Spleen (tissue), 11 donors: ENCODE measurements at regions not wholly inside any gene's neighbourhood (a gene's known extent, or its start where the extent isn't known, plus 50 kb on each side); places are given as distances from the start of the nearest gene placed in this dataset.

ENCODE experiments used
- DNase-seq: peaks from one replicate; pipeline ENCODE4 v3.0.0-alpha.2; 2020
- H3K27ac ChIP-seq, 8 donors: fragments of 200-600 bp; sonication (generic) in 7 of 8; 1 replicate in 4 of 8; 2 replicates in 4 of 8; pipeline versions ENCODE4 v1.5.0 to v1.8.0; 2016 to 2021; ENCODE audit warnings: inconsistent platforms in 4 of 8, mild to moderate bottlenecking in 4 of 8, moderate library complexity in 1 of 8
- H3K27me3 ChIP-seq, 7 donors: fragments of 200-600 bp; sonication (generic) in 6 of 7; replicated peaks in 1 of 7; 1 replicate in 4 of 7; 2 replicates in 3 of 7; pipeline versions ENCODE4 v1.5.0 to v1.8.0; 2016 to 2021; ENCODE audit warnings: inconsistent platforms in 3 of 7, mild to moderate bottlenecking in 1 of 7
- H3K36me3 ChIP-seq, 6 donors: fragments of 200-600 bp; sonication (generic) in 5 of 6; 1 replicate in 4 of 6; 2 replicates in 2 of 6; pipeline versions ENCODE4 v1.5.0 to v1.8.0; 2016 to 2021; ENCODE audit warnings: inconsistent platforms in 2 of 6
- H3K4me1 ChIP-seq, 6 donors: fragments of 200-600 bp; sonication (generic) in 5 of 6; 1 replicate in 3 of 6; 2 replicates in 3 of 6; pipeline versions ENCODE4 v1.5.0 to v1.8.0; 2016 to 2021; ENCODE audit warnings: inconsistent platforms in 3 of 6
- H3K4me3 ChIP-seq, 8 donors: fragments of 200-600 bp; sonication (generic) in 7 of 8; 1 replicate in 4 of 8; 2 replicates in 4 of 8; pipeline versions ENCODE4 v1.5.0 to v1.8.0; 2016 to 2021; ENCODE audit warnings: inconsistent platforms in 4 of 8, mild to moderate bottlenecking in 4 of 8, moderate library complexity in 2 of 8
- H3K9me3 ChIP-seq, 8 donors: fragments of 200-600 bp; sonication (generic) in 7 of 8; 1 replicate in 4 of 8; 2 replicates in 4 of 8; pipeline versions ENCODE4 v1.5.0 to v1.8.0; 2016 to 2021; ENCODE audit warnings: inconsistent platforms in 4 of 8
- CTCF ChIP-seq, 11 experiments: fragments of 200-600 bp in 7 of 11; fragments of 450-650 bp in 4 of 11; sonication (generic) in 4 of 11; IDR thresholded peaks in 8 of 11; conservative IDR thresholded peaks in 3 of 11; 1 replicate in 7 of 11; 2 replicates in 4 of 11; pipeline versions ENCODE4 v1.4.0 to v1.8.0; 2016 to 2021; ENCODE audit warnings: antibody characterized with exemption in 11 of 11, inconsistent platforms in 4 of 11, mild to moderate bottlenecking in 1 of 11
- POLR2A ChIP-seq, 3 donors: fragments of 450-650 bp; IDR thresholded peaks; one replicate each; pipeline ENCODE4 v1.5.1; 2017; ENCODE audit warnings: antibody characterized with exemption in 3 of 3, mild to moderate bottlenecking in 1 of 3
- POLR2AphosphoS5 ChIP-seq, 3 donors: sonication (generic); formaldehyde crosslinking; IDR thresholded peaks; one replicate each; pipeline ENCODE4 v1.5.1; 2017; ENCODE audit warnings: antibody characterized with exemption in 3 of 3
- WGBS, 5 donors: extraction: QIAGEN DNeasy Blood & Tissue Kit in 3 of 5; methylation state at CpG; one replicate each; pipeline versions ENCODE4 v1.1.5 to v1.1.7; 2013 to 2018; 5-methylcytosine and 5-hydroxymethylcytosine counted together
- intact Hi-C: fragments of 100-400 bp; cut with DNase I; formaldehyde crosslinking; loops from one replicate; pipeline ENCODE4 v1.15.0; 2023; ENCODE audit warnings: low total_unique reads
- donor health status: healthy with polysubstance abuse.
- donor health status: DM: no; HTN: no; CAD: no; lungs with moderate emphysema.
- donor health status: DM: no; HTN: no; CAD: no.
- donor health status: Bipolar disorder and iron deficiency.
- donor health status: healthy.
- donor health status: DM: no; HTN: no; CAD: no.
- donor health status: DM: yes; HTN: yes; CAD: no.

GRCh38 chr2:18763338-18763737 lies 174.0 kb upstream of the NT5C1B start:
- Histone ChIP-seq H3K36me3 (no peaks in the 10 kb centered on the region), H3K4me1 (no peaks in the 10 kb centered on the region), H3K9me3 (peaks cover 2 to 18% (median 7%) of the 10 kb centered on the region in 8 donors), H3K4me3 (no peak overlapping the region), H3K27me3 (no peaks in the 10 kb centered on the region), H3K27ac (no peak overlapping the region)
- no peak for DNase-seq
- intact Hi-C loops, result no loop called here
- TF ChIP-seq POLR2A (IDR thresholded peaks at IDR 0.05) (no peak), CTCF (IDR thresholded peaks at IDR 0.05 in 8 of 11, conservative IDR thresholded peaks at IDR 0.05 in 3 of 11) (no peak), POLR2AphosphoS5 (IDR thresholded peaks at IDR 0.05) (no peak)
- WGBS, 5 donors, result 20 to 71% (median 63%) methylated on average over 1 of the region's 1 CpG

- Histone ChIP-seq H3K4me1 (no peaks in the 10 kb centered on the region), H3K4me3 (no peak overlapping the region), H3K36me3 (no peaks in the 10 kb centered on the region), H3K9me3 (peaks cover 0 to 11% (median 1%) of the 10 kb centered on the region in 8 donors), H3K27me3 (no peaks in the 10 kb centered on the region), H3K27ac (no peak overlapping the region)
- no peak for DNase-seq
- intact Hi-C loops, result no loop called here
- 25 to 32% (median 29%) methylated on average over 1 of the region's 1 CpG for WGBS, 5 donors
- TF ChIP-seq CTCF (IDR thresholded peaks at IDR 0.05 in 8 of 11, conservative IDR thresholded peaks at IDR 0.05 in 3 of 11), result no peak
- no peak for TF ChIP-seq POLR2A (IDR thresholded peaks at IDR 0.05)
- no peak for TF ChIP-seq POLR2AphosphoS5 (IDR thresholded peaks at IDR 0.05)
Measured at GRCh38 chr2:18762667-18763066, 173.3 kb upstream of the NT5C1B start.

- TF ChIP-seq POLR2AphosphoS5 (IDR thresholded peaks at IDR 0.05), result no peak
- no peak for TF ChIP-seq CTCF (IDR thresholded peaks at IDR 0.05 in 8 of 11, conservative IDR thresholded peaks at IDR 0.05 in 3 of 11)
- TF ChIP-seq POLR2A (IDR thresholded peaks at IDR 0.05), result no peak
- Histone ChIP-seq H3K4me1 (no peaks in the 10 kb centered on the region), H3K27ac (no peak overlapping the region), H3K27me3 (no peaks in the 10 kb centered on the region), H3K9me3 (peaks cover 0 to under 1% (median 0%) of the 10 kb centered on the region in 8 donors), H3K4me3 (no peak overlapping the region), H3K36me3 (no peaks in the 10 kb centered on the region)
- no peak for DNase-seq
- intact Hi-C loops, result loop anchor here (5.0 kb wide), 2 partner anchors 608 to 1108 kb away; no protein-coding TSS in a partner anchor
- 86 to 97% (median 90%) methylated on average over 1 of the region's 1 CpG for WGBS, 5 donors
Measured at GRCh38 chr2:18754286-18754685, 164.9 kb upstream of the NT5C1B start.

- DNase-seq, result no peak
- Histone ChIP-seq H3K9me3 (no peaks in the 10 kb centered on the region), H3K36me3 (no peaks in the 10 kb centered on the region), H3K4me3 (no peak overlapping the region), H3K27me3 (no peaks in the 10 kb centered on the region), H3K4me1 (no peaks in the 10 kb centered on the region), H3K27ac (no peak overlapping the region)
- TF ChIP-seq POLR2AphosphoS5 (IDR thresholded peaks at IDR 0.05) (no peak), POLR2A (IDR thresholded peaks at IDR 0.05) (no peak), CTCF (IDR thresholded peaks at IDR 0.05 in 8 of 11, conservative IDR thresholded peaks at IDR 0.05 in 3 of 11) (no peak)
- WGBS, 5 donors, result 86 to 95% (median 91%) methylated on average over 4 of the region's 4 CpGs
- intact Hi-C loops, result loop anchor here (5.0 kb wide), 2 partner anchors 609 to 1109 kb away; no protein-coding TSS in a partner anchor
Measured at GRCh38 chr2:18753722-18754121, 164.4 kb upstream of the NT5C1B start.
